ENCODE measurements at regions not wholly inside any gene's neighbourhood (a gene's known extent, or its start where the extent isn't known, plus 50 kb on each side); places are given as distances from the start of the nearest gene placed in this dataset.

GRCh38 chr9:105860516-105860915 is 166.2 kb downstream of the TMEM38B start:
- H3K27ac Mint-ChIP-seq: peak overlapping the region in 1 of 9 donors; percentile 58
- POLR2A ChIA-PET: no interaction called here
- DNase-seq (no peak), ATAC-seq (no peak)
- Histone ChIP-seq H3K4me1 (ENCODE audit: control insufficient read depth in 2 of 2, insufficient read depth in 2 of 2, low read length in 2 of 2) (peaks cover 0 to 21% of the 10 kb centered on the region in 2 donors), H3K4me3 (ENCODE audit: low read length) (no peak overlapping the region), H3K36me3 (ENCODE audit: control insufficient read depth in 2 of 3, insufficient read depth in 3 of 3, low read length in 3 of 3) (no peaks in the 10 kb centered on the region), H3K9me3 (ENCODE audit: control insufficient read depth in 2 of 3, low read length in 3 of 3) (no peaks in the 10 kb centered on the region), H3K27ac (ENCODE audit: low read depth, low read length) (no peak overlapping the region), H3K27me3 (ENCODE audit: control insufficient read depth in 2 of 2, insufficient read depth in 2 of 2, low read length in 2 of 2) (no peaks in the 10 kb centered on the region)
- intact Hi-C loops (cut with micrococcal nuclease): loop anchor here in 1 of 2 donors (1.0 kb wide), 1 partner anchor 21 kb away; no protein-coding TSS in a partner anchor
- no peak overlapping the region for H3K4me3 Mint-ChIP-seq
- H3K9me3 Mint-ChIP-seq: peaks cover 0 to 10% (median 2%) of the 10 kb centered on the region in 11 donors
- H3K4me1 Mint-ChIP-seq: peaks cover 23 to 34% (median 33%) of the 10 kb centered on the region in 7 donors
- CTCF ChIA-PET: no interaction called here
- H3K27me3 Mint-ChIP-seq: peaks cover 0 to 13% (median 0%) of the 10 kb centered on the region in 5 donors
- peaks cover 0 to 4% (median 0%) of the 10 kb centered on the region in 5 donors for H3K36me3 Mint-ChIP-seq

- no peaks in the 10 kb centered on the region for H3K9me3 ChIP-seq (ENCODE audit: control insufficient read depth in 2 of 3, low read length in 3 of 3)
- H3K4me3 ChIP-seq (ENCODE audit: low read length): no peak overlapping the region
- POLR2A ChIA-PET: no interaction called here
- H3K27me3 ChIP-seq (ENCODE audit: control insufficient read depth in 2 of 2, insufficient read depth in 2 of 2, low read length in 2 of 2): no peaks in the 10 kb centered on the region
- H3K27me3 Mint-ChIP-seq: peaks cover 0 to 13% (median 0%) of the 10 kb centered on the region in 5 donors
- no peak overlapping the region for H3K4me3 Mint-ChIP-seq
- CTCF ChIA-PET: no interaction called here
- H3K4me1 ChIP-seq (ENCODE audit: control insufficient read depth in 2 of 2, insufficient read depth in 2 of 2, low read length in 2 of 2): peaks cover 0 to 21% of the 10 kb centered on the region in 2 donors
- H3K4me1 Mint-ChIP-seq: peaks cover 23 to 31% (median 30%) of the 10 kb centered on the region in 7 donors
- H3K9me3 Mint-ChIP-seq: peaks cover 0 to 10% (median 2%) of the 10 kb centered on the region in 11 donors
- no peaks in the 10 kb centered on the region for H3K36me3 ChIP-seq (ENCODE audit: control insufficient read depth in 2 of 3, insufficient read depth in 3 of 3, low read length in 3 of 3)
- H3K27ac Mint-ChIP-seq: no peak overlapping the region
- no peak for ATAC-seq
- intact Hi-C loops (cut with micrococcal nuclease): no loop called here
- DNase-seq: no peak
- H3K27ac ChIP-seq (ENCODE audit: low read depth, low read length): no peak overlapping the region
- H3K36me3 Mint-ChIP-seq: peaks cover 0 to 4% (median 0%) of the 10 kb centered on the region in 5 donors
These were observed 167.6 kb downstream of the TMEM38B start for GRCh38 chr9:105861972-105862371.

- Histone ChIP-seq H3K4me1 (ENCODE audit: control insufficient read depth in 2 of 2, insufficient read depth in 2 of 2, low read length in 2 of 2) (peaks cover 0 to 2% of the 10 kb centered on the region in 2 donors), H3K36me3 (ENCODE audit: control insufficient read depth in 2 of 3, insufficient read depth in 3 of 3, low read length in 3 of 3) (no peaks in the 10 kb centered on the region), H3K27ac (ENCODE audit: low read depth, low read length) (no peak overlapping the region), H3K9me3 (ENCODE audit: control insufficient read depth in 2 of 3, low read length in 3 of 3) (no peaks in the 10 kb centered on the region), H3K4me3 (ENCODE audit: low read length) (no peak overlapping the region), H3K27me3 (ENCODE audit: control insufficient read depth in 2 of 2, insufficient read depth in 2 of 2, low read length in 2 of 2) (no peaks in the 10 kb centered on the region)
- H3K27ac Mint-ChIP-seq: no peak overlapping the region
- H3K9me3 Mint-ChIP-seq: peaks cover 0 to 5% (median 0%) of the 10 kb centered on the region in 11 donors
- H3K4me1 Mint-ChIP-seq: peaks cover 4 to 7% (median 6%) of the 10 kb centered on the region in 7 donors
- H3K27me3 Mint-ChIP-seq: peaks cover 0 to 18% (median 0%) of the 10 kb centered on the region in 5 donors
- CTCF ChIA-PET: no interaction called here
- no peak for DNase-seq
- POLR2A ChIA-PET: no interaction called here
- H3K36me3 Mint-ChIP-seq: peaks cover 0 to 4% (median 0%) of the 10 kb centered on the region in 5 donors
- no peak overlapping the region for H3K4me3 Mint-ChIP-seq
- intact Hi-C loops (cut with micrococcal nuclease): no loop called here
- ATAC-seq: no peak
These were observed 170.0 kb downstream of the TMEM38B start for GRCh38 chr9:105864248-105864898.

GRCh38 chr9:105865285-105865684 is 170.9 kb downstream of the TMEM38B start:
- ChIA-PET POLR2A (no interaction called here), CTCF (no interaction called here)
- Histone ChIP-seq H3K36me3 (ENCODE audit: control insufficient read depth in 2 of 3, insufficient read depth in 3 of 3, low read length in 3 of 3) (no peaks in the 10 kb centered on the region), H3K27me3 (ENCODE audit: control insufficient read depth in 2 of 2, insufficient read depth in 2 of 2, low read length in 2 of 2) (no peaks in the 10 kb centered on the region), H3K4me3 (ENCODE audit: low read length) (no peak overlapping the region), H3K27ac (ENCODE audit: low read depth, low read length) (no peak overlapping the region), H3K4me1 (ENCODE audit: control insufficient read depth in 2 of 2, insufficient read depth in 2 of 2, low read length in 2 of 2) (no peaks in the 10 kb centered on the region), H3K9me3 (ENCODE audit: control insufficient read depth in 2 of 3, low read length in 3 of 3) (no peaks in the 10 kb centered on the region)
- no peak for DNase-seq
- Mint-ChIP-seq H3K4me1 (no peaks in the 10 kb centered on the region), H3K36me3 (peaks cover 0 to 4% (median 0%) of the 10 kb centered on the region in 5 donors), H3K4me3 (no peak overlapping the region), H3K9me3 (peaks cover 0 to 5% (median 0%) of the 10 kb centered on the region in 11 donors), H3K27me3 (peaks cover 0 to 21% (median 0%) of the 10 kb centered on the region in 5 donors), H3K27ac (no peak overlapping the region)
- intact Hi-C loops (cut with micrococcal nuclease): no loop called here
- ATAC-seq: no peak

GRCh38 chr9:105871540-105871939 is 177.2 kb downstream of the TMEM38B start:
- Histone ChIP-seq H3K4me3 (ENCODE audit: low read length) (no peak overlapping the region), H3K4me1 (ENCODE audit: control insufficient read depth in 2 of 2, insufficient read depth in 2 of 2, low read length in 2 of 2) (no peaks in the 10 kb centered on the region), H3K27ac (ENCODE audit: low read depth, low read length) (no peak overlapping the region), H3K9me3 (ENCODE audit: control insufficient read depth in 2 of 3, low read length in 3 of 3) (no peaks in the 10 kb centered on the region), H3K36me3 (ENCODE audit: control insufficient read depth in 2 of 3, insufficient read depth in 3 of 3, low read length in 3 of 3) (no peaks in the 10 kb centered on the region), H3K27me3 (ENCODE audit: control insufficient read depth in 2 of 2, insufficient read depth in 2 of 2, low read length in 2 of 2) (no peaks in the 10 kb centered on the region)
- no peak overlapping the region for H3K4me3 Mint-ChIP-seq
- DNase-seq (no peak), ATAC-seq (no peak)
- peaks cover 0 to 1% (median 0%) of the 10 kb centered on the region in 11 donors for H3K9me3 Mint-ChIP-seq
- ChIA-PET CTCF (interaction anchor here (1.2 kb wide), 1 partner anchor 10 kb away, joined by 5 read pairs; no protein-coding TSS in a partner anchor), POLR2A (no interaction called here)
- peaks cover 0 to 2% (median 0%) of the 10 kb centered on the region in 7 donors for H3K4me1 Mint-ChIP-seq
- peaks cover 0 to 3% (median 0%) of the 10 kb centered on the region in 5 donors for H3K36me3 Mint-ChIP-seq
- H3K27ac Mint-ChIP-seq: no peak overlapping the region
- intact Hi-C loops (cut with micrococcal nuclease): no loop called here
- H3K27me3 Mint-ChIP-seq: peaks cover 0 to 37% (median 0%) of the 10 kb centered on the region in 5 donors

- Mint-ChIP-seq H3K27me3 (peaks cover 0 to 26% (median 0%) of the 10 kb centered on the region in 5 donors), H3K36me3 (peaks cover 0 to 3% (median 0%) of the 10 kb centered on the region in 5 donors), H3K4me3 (no peak overlapping the region), H3K27ac (no peak overlapping the region), H3K9me3 (peaks cover 0 to 1% (median 0%) of the 10 kb centered on the region in 11 donors), H3K4me1 (peaks cover 0 to 6% (median 0%) of the 10 kb centered on the region in 7 donors)
- CTCF ChIA-PET: no interaction called here
- Histone ChIP-seq H3K36me3 (ENCODE audit: control insufficient read depth in 2 of 3, insufficient read depth in 3 of 3, low read length in 3 of 3) (no peaks in the 10 kb centered on the region), H3K4me3 (ENCODE audit: low read length) (no peak overlapping the region), H3K4me1 (ENCODE audit: control insufficient read depth in 2 of 2, insufficient read depth in 2 of 2, low read length in 2 of 2) (no peaks in the 10 kb centered on the region), H3K27ac (ENCODE audit: low read depth, low read length) (no peak overlapping the region), H3K27me3 (ENCODE audit: control insufficient read depth in 2 of 2, insufficient read depth in 2 of 2, low read length in 2 of 2) (no peaks in the 10 kb centered on the region), H3K9me3 (ENCODE audit: control insufficient read depth in 2 of 3, low read length in 3 of 3) (no peaks in the 10 kb centered on the region)
- POLR2A ChIA-PET: no interaction called here
- no peak for DNase-seq
- intact Hi-C loops (cut with micrococcal nuclease): no loop called here
- no peak for ATAC-seq
These were observed 179.5 kb downstream of the TMEM38B start for GRCh38 chr9:105873801-105874200.

- Histone ChIP-seq H3K27ac (ENCODE audit: low read depth, low read length) (no peak overlapping the region), H3K27me3 (ENCODE audit: control insufficient read depth in 2 of 2, insufficient read depth in 2 of 2, low read length in 2 of 2) (no peaks in the 10 kb centered on the region), H3K4me1 (ENCODE audit: control insufficient read depth in 2 of 2, insufficient read depth in 2 of 2, low read length in 2 of 2) (no peaks in the 10 kb centered on the region), H3K9me3 (ENCODE audit: control insufficient read depth in 2 of 3, low read length in 3 of 3) (no peaks in the 10 kb centered on the region), H3K36me3 (ENCODE audit: control insufficient read depth in 2 of 3, insufficient read depth in 3 of 3, low read length in 3 of 3) (no peaks in the 10 kb centered on the region), H3K4me3 (ENCODE audit: low read length) (no peak overlapping the region)
- Mint-ChIP-seq H3K4me3 (no peak overlapping the region), H3K27me3 (peaks cover 0 to 26% (median 5%) of the 10 kb centered on the region in 5 donors), H3K9me3 (no peaks in the 10 kb centered on the region), H3K36me3 (peaks cover 0 to 3% (median 0%) of the 10 kb centered on the region in 5 donors), H3K4me1 (peaks cover 0 to 11% (median 0%) of the 10 kb centered on the region in 7 donors), H3K27ac (no peak overlapping the region)
- no peak for ATAC-seq
- POLR2A ChIA-PET: no interaction called here
- CTCF ChIA-PET: interaction anchor here (0.6 to 2.3 kb wide), 2 partner anchors 20 to 261 kb away, joined by 3 to 6 read pairs; no protein-coding TSS in a partner anchor
- intact Hi-C loops (cut with micrococcal nuclease): no loop called here
- DNase-seq: no peak
These were observed 183.4 kb downstream of the TMEM38B start for GRCh38 chr9:105877721-105878120.

Data from naive thymus-derived CD4-positive, alpha-beta T cell (primary cell).